Pons (tissue), 1 donor: ENCODE measurements at regions not wholly inside any gene's neighbourhood (a gene's known extent, or its start where the extent isn't known, plus 50 kb on each side); places are given as distances from the start of the nearest gene placed in this dataset.

Experiments used
- DNase-seq: peaks from one replicate; pipeline ENCODE4 v3.0.0-alpha.2; 2016; ENCODE audit warnings: low spot score

GRCh38 chr1:36717431-36717830 is 234.7 kb upstream of the CSF3R start:
- DNase-seq, result no peak

- no peak for DNase-seq
These were observed 233.1 kb upstream of the CSF3R start for GRCh38 chr1:36715797-36716196.

GRCh38 chr1:36714301-36714700 is 231.6 kb upstream of the CSF3R start:
- no peak for DNase-seq

GRCh38 chr1:36711480-36711879 is 228.8 kb upstream of the CSF3R start:
- DNase-seq, result no peak

GRCh38 chr1:36710951-36711350 is 228.2 kb upstream of the CSF3R start:
- DNase-seq, result no peak

- no peak for DNase-seq
These were observed 227.3 kb upstream of the CSF3R start for GRCh38 chr1:36709869-36710481.

GRCh38 chr1:36708587-36708986 is 225.9 kb upstream of the CSF3R start:
- DNase-seq, result no peak

- DNase-seq, result no peak
These were observed 224.5 kb upstream of the CSF3R start for GRCh38 chr1:36707221-36707620.

- DNase-seq, result no peak
These were observed 223.7 kb upstream of the CSF3R start for GRCh38 chr1:36706416-36706815.

- DNase-seq, result peak; percentile 34
These were observed 222.9 kb upstream of the CSF3R start for GRCh38 chr1:36705629-36706028.

- peak; percentile 83 for DNase-seq
These were observed 221.0 kb upstream of the CSF3R start for GRCh38 chr1:36703526-36704208.

- no peak for DNase-seq
These were observed 220.2 kb upstream of the CSF3R start for GRCh38 chr1:36702963-36703362.

- peak; percentile 11 for DNase-seq
These were observed 216.6 kb upstream of the CSF3R start for GRCh38 chr1:36699113-36699911.

GRCh38 chr1:36697836-36698605 is 215.3 kb upstream of the CSF3R start:
- no peak for DNase-seq

GRCh38 chr1:36696261-36696940 is 213.7 kb upstream of the CSF3R start:
- no peak for DNase-seq

- no peak for DNase-seq
These were observed 210.9 kb upstream of the CSF3R start for GRCh38 chr1:36693603-36694002.

- DNase-seq, result no peak
These were observed 210.4 kb upstream of the CSF3R start for GRCh38 chr1:36693161-36693525.

- DNase-seq, result no peak
These were observed 209.9 kb upstream of the CSF3R start for GRCh38 chr1:36692465-36693160.

GRCh38 chr1:36691374-36691773 is 208.7 kb upstream of the CSF3R start:
- no peak for DNase-seq

- no peak for DNase-seq
These were observed 207.3 kb upstream of the CSF3R start for GRCh38 chr1:36689992-36690391.

GRCh38 chr1:36687312-36687711 is 204.6 kb upstream of the CSF3R start:
- DNase-seq, result no peak
